SK-N-MC (cell line): ENCODE measurements at regions not wholly inside any gene's neighbourhood (a gene's known extent, or its start where the extent isn't known, plus 50 kb on each side); places are given as distances from the start of the nearest gene placed in this dataset.

Experiments
- EZH2 ChIP-seq: fragments of 200-600 bp; sonication (generic); IDR thresholded peaks from one replicate; pipeline ENCODE4 v1.6.1; 2017; ENCODE audit warnings: antibody characterized with exemption
- POLR2AphosphoS5 ChIP-seq: IDR thresholded peaks from 2 replicates; pipeline ENCODE4 v1.6.1; 2012; ENCODE audit warnings: mild to moderate bottlenecking, low read depth, low read length, borderline replicate concordance

DNA sequence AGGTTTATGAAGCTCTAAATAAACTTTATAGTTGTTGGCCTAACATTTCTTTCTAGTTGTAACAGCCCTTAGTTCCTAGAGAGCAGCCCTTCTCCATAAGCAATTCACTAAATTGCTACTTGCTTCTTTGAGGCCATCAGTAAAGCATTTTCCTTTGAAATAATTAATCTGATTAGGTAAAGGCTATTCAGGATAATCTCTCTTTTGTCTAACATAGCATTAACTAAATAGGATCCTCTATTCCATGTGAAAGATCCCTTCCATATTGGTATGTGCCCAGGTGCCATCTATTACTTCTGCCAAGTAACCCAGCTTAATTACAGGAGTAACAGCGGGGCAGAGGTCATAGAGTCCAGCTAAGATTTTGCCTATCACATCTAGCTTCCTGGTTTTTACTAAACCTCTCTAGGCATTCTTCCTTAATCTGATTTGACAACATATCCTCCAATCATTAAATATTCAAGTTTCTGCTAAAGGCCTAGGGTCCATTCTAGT is 1408.0 kb downstream of the PCDH18 start:
- TF ChIP-seq POLR2AphosphoS5 (no peak), EZH2 (no peak)
